ENCODE measurements at regions not wholly inside any gene's neighbourhood (a gene's known extent, or its start where the extent isn't known, plus 50 kb on each side); places are given as distances from the start of the nearest gene placed in this dataset.
"Not testable (repeated sequence)": the region's sequence is repeated elsewhere in the genome, so short reads cannot be mapped to it uniquely, and the experiment has no call there.

GRCh38 chr12:131224226-131225065 is 270.7 kb downstream of the ADGRD1 start:
- POLR2A ChIA-PET; CTCF ChIA-PET; H3K4me3 Mint-ChIP-seq; DNase-seq; H3K4me1 Mint-ChIP-seq; intact Hi-C loops (cut with DNase I, micrococcal nuclease); H3K27ac Mint-ChIP-seq; H3K9me3 Mint-ChIP-seq (ENCODE audit: low read depth); H3K36me3 Mint-ChIP-seq (ENCODE audit: low read depth): not testable (repeated sequence)
- H3K27me3 Mint-ChIP-seq = peaks cover 11% of the 10 kb centered on the region
- ATAC-seq = peak; percentile 49

DNA sequence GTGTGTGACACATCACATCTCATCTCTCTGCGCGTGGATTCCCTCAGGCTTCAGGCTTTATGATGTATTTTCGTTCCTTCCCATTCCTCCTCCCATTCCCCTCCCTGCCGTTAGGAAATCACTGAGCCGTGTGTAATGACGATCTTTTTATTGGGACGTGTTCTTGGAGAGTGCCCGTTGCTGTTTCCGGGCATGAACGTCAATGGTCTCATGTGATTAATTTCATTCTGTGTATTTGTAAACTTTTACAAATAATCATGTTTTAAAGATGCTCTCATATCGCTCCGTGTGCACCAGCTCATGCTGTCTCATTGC is 271.3 kb downstream of the ADGRD1 start:
- H3K9me3 Mint-ChIP-seq (ENCODE audit: low read depth); POLR2A ChIA-PET: not testable (repeated sequence)
- H3K27me3 Mint-ChIP-seq = peaks cover 12% of the 10 kb centered on the region

GRCh38 chr12:131226345-131227265 is 272.9 kb downstream of the ADGRD1 start:
- no peak overlapping the region for H3K4me3 Mint-ChIP-seq
- H3K9me3 Mint-ChIP-seq (ENCODE audit: low read depth) = no peaks in the 10 kb centered on the region
- no peaks in the 10 kb centered on the region for H3K36me3 Mint-ChIP-seq (ENCODE audit: low read depth)
- no peak overlapping the region for H3K27ac Mint-ChIP-seq
- intact Hi-C loops (cut with DNase I, micrococcal nuclease) = loop anchor here (2.0 kb wide), 1 partner anchor 212 kb away; no protein-coding TSS in a partner anchor
- peaks cover 12% of the 10 kb centered on the region for H3K4me1 Mint-ChIP-seq
- ChIA-PET POLR2A (no interaction called here), CTCF (no interaction called here)
- no peak for ATAC-seq
- peaks cover 19% of the 10 kb centered on the region for H3K27me3 Mint-ChIP-seq
- DNase-seq = no peak

More for the DNA sequence above, 271.3 kb downstream of the ADGRD1 start:
- H3K36me3 Mint-ChIP-seq (ENCODE audit: low read depth); CTCF ChIA-PET; intact Hi-C loops (cut with DNase I, micrococcal nuclease); DNase-seq; H3K27ac Mint-ChIP-seq; H3K4me3 Mint-ChIP-seq; ATAC-seq: not testable (repeated sequence)
- peaks cover 11% of the 10 kb centered on the region for H3K4me1 Mint-ChIP-seq

DNA sequence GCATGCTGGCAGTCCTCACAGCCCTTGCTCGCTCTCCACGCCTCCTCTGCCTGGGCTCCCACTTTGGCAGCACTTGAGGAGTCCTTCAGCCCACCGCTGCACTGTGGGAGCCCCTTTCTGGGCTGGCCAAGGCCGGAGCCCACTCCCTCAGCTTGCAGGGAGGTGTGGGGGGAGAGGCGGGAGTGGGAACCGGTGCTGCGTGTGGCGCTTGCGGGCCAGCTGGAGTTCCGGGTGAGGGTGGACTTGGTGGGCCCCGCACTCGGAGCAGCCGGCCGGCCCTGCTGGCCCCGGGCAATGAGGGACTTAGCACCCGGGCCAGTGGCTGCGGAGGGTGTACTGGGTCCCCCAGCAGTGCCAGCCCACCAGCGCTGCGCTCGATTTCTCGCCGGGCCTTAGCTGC is 273.9 kb downstream of the ADGRD1 start:
- peaks cover 14% of the 10 kb centered on the region for H3K27me3 Mint-ChIP-seq
- H3K9me3 Mint-ChIP-seq (ENCODE audit: low read depth); H3K4me3 Mint-ChIP-seq; POLR2A ChIA-PET; H3K4me1 Mint-ChIP-seq; ATAC-seq; DNase-seq; H3K27ac Mint-ChIP-seq; CTCF ChIA-PET; H3K36me3 Mint-ChIP-seq (ENCODE audit: low read depth): not testable (repeated sequence)
- intact Hi-C loops (cut with DNase I, micrococcal nuclease) = loop anchor here (2.0 kb wide), 1 partner anchor 211 kb away; no protein-coding TSS in a partner anchor

DNA sequence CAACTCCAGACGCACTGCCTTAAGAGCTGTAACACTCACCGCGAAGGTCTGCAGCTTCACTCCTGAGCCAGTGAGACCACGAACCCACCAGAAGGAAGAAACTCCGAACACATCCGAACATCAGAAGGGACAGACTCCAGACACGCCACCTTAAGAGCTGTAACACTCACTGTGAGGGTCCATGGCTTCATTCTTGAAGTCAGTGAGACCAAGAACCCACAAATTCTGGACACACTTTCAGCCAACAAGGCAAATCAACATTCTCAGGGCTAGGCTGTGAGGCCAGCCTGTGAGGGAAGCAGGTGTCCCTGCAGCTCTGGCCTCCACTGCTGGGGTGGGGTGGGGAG is 275.3 kb downstream of the ADGRD1 start:
- H3K4me3 Mint-ChIP-seq; ATAC-seq; CTCF ChIA-PET; H3K36me3 Mint-ChIP-seq (ENCODE audit: low read depth); H3K27ac Mint-ChIP-seq; intact Hi-C loops (cut with DNase I, micrococcal nuclease); DNase-seq; H3K9me3 Mint-ChIP-seq (ENCODE audit: low read depth); H3K4me1 Mint-ChIP-seq; POLR2A ChIA-PET: not testable (repeated sequence)
- peaks cover 13% of the 10 kb centered on the region for H3K27me3 Mint-ChIP-seq

GRCh38 chr12:131229426-131230339 is 276.0 kb downstream of the ADGRD1 start:
- CTCF ChIA-PET = interaction anchor here (1.0 kb wide), 1 partner anchor 43 kb away, joined by 3 read pairs; no protein-coding TSS in a partner anchor
- peaks cover 13% of the 10 kb centered on the region for H3K27me3 Mint-ChIP-seq
- H3K27ac Mint-ChIP-seq = no peak overlapping the region
- H3K4me1 Mint-ChIP-seq = peaks cover 6% of the 10 kb centered on the region
- H3K4me3 Mint-ChIP-seq = no peak overlapping the region
- H3K36me3 Mint-ChIP-seq (ENCODE audit: low read depth) = no peaks in the 10 kb centered on the region
- H3K9me3 Mint-ChIP-seq (ENCODE audit: low read depth) = peaks cover 3% of the 10 kb centered on the region
- DNase-seq = no peak
- ATAC-seq = no peak
- intact Hi-C loops (cut with DNase I, micrococcal nuclease) = no loop called here
- POLR2A ChIA-PET = no interaction called here

GRCh38 chr12:131230340-131231031 is 276.8 kb downstream of the ADGRD1 start:
- ATAC-seq = no peak
- ChIA-PET POLR2A (no interaction called here), CTCF (interaction anchor here (1.0 kb wide), 1 partner anchor 44 kb away, joined by 3 read pairs; no protein-coding TSS in a partner anchor)
- Mint-ChIP-seq H3K9me3 (ENCODE audit: low read depth) (peaks cover 3% of the 10 kb centered on the region), H3K27ac (no peak overlapping the region), H3K4me1 (peaks cover 6% of the 10 kb centered on the region), H3K4me3 (no peak overlapping the region), H3K36me3 (ENCODE audit: low read depth) (no peaks in the 10 kb centered on the region), H3K27me3 (peaks cover 13% of the 10 kb centered on the region)
- no peak for DNase-seq
- intact Hi-C loops (cut with DNase I, micrococcal nuclease) = no loop called here

DNA sequence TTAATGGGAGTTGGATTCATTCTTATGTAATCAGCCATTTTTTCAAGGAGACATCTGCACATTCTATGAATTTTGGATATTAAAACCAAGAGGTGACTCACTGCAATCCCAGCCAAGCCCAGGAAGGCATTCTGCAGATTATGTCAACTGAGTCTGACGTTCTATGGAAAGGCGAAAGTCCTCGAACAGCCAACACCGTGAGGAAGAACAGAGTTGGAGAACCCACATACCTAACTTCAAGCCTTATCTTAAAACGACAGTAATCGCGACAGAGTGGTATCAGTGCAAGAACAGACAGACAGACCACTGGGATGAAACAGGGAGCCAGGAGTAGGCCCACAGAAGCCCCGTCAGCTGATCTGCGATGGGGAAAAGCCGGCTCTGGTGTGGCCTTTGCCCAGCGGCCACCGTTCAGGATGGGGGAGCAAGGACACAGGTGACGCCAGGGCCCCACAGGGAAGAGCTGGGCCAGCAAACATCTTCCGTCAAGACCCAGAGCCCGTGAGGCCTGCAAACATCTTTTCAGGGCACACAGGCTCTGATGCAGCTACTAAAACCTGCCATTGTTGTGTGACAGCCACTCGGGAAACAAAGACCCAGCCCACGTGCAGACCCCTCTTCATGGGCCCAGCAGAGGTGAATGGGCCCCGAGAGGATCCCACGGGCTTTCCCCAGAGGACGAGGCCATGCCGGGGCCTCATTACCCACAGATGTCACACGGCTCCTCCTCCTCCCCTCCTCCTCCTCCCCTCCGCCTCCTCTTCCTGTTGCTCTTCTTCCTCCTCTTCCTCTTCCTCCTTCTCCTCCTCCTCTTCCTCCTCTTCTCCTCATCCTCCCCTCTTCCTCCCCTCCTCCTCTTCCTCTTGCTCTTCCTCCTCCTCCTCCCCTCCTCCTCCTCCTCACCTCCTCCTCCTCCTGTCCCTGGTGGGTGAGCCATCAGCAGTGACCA is 277.6 kb downstream of the ADGRD1 start:
- ATAC-seq = no peak
- POLR2A ChIA-PET = no interaction called here
- Mint-ChIP-seq H3K27me3 (peaks cover 13% of the 10 kb centered on the region), H3K27ac (no peak overlapping the region), H3K36me3 (ENCODE audit: low read depth) (no peaks in the 10 kb centered on the region), H3K9me3 (ENCODE audit: low read depth) (peaks cover 3% of the 10 kb centered on the region), H3K4me1 (peaks cover 6% of the 10 kb centered on the region), H3K4me3 (no peak overlapping the region)
- intact Hi-C loops (cut with DNase I, micrococcal nuclease) = no loop called here
- CTCF ChIA-PET = no interaction called here
- no peak for DNase-seq

GRCh38 chr12:131232036-131232435 is 278.3 kb downstream of the ADGRD1 start:
- ATAC-seq (no peak), DNase-seq (no peak)
- intact Hi-C loops (cut with DNase I, micrococcal nuclease) = no loop called here
- ChIA-PET CTCF (no interaction called here), POLR2A (no interaction called here)
- Mint-ChIP-seq H3K4me3 (no peak overlapping the region), H3K27ac (no peak overlapping the region), H3K36me3 (ENCODE audit: low read depth) (no peaks in the 10 kb centered on the region), H3K27me3 (peaks cover 13% of the 10 kb centered on the region), H3K4me1 (peaks cover 6% of the 10 kb centered on the region), H3K9me3 (ENCODE audit: low read depth) (peaks cover 3% of the 10 kb centered on the region)

DNA sequence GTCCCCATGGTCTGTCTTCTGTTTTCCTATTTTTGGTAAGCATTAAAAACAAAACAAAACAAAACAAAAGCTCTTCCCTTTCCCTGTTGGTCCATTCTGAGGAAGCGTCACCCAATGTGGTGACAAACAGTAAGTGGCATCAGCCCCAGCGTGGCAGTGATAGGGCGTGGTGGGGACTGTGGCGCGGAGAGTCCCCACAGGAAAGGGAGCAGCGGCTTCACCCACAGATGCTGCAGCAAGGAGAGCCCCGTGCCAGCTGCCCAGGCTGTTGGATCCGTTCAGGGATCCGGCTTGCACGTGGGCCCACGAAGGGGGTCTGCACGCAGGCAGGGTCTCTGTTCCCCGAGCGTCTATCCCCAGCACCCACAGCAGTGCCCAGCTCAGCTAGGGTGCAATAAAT is 279.2 kb downstream of the ADGRD1 start:
- POLR2A ChIA-PET; intact Hi-C loops (cut with DNase I, micrococcal nuclease); H3K4me1 Mint-ChIP-seq; H3K36me3 Mint-ChIP-seq (ENCODE audit: low read depth); H3K4me3 Mint-ChIP-seq; CTCF ChIA-PET; ATAC-seq; H3K9me3 Mint-ChIP-seq (ENCODE audit: low read depth); H3K27ac Mint-ChIP-seq; DNase-seq: not testable (repeated sequence)
- H3K27me3 Mint-ChIP-seq = peaks cover 12% of the 10 kb centered on the region
